ENCODE measurements at regions not wholly inside any gene's neighbourhood (a gene's known extent, or its start where the extent isn't known, plus 50 kb on each side); places are given as distances from the start of the nearest gene placed in this dataset.

DNA sequence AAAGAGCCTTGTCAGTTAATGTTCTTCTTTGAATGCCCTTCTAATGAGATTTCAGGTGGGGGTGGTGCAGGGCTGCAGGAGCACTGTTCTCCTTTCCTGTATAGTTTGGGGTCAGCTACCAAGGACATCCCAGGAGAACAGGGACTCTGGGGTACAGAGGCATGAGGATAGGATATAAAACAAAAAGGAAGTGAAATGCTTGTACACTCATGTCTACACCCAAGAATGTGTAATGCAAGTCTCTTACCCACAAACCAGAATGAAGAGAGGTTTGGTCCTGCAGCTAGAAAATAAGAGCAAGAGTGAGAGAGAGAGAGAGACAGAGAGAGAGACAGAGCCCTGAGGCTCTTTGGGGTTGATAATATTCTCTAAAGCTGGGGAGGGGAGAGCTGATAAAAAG, 151.8 kb upstream of the KCTD1 start:
- H3K27me3 ChIP-seq (ENCODE audit: insufficient read depth, low read depth, low read length) = no peaks in the 10 kb centered on the region
- no peak overlapping the region for H3K9ac ChIP-seq (ENCODE audit: low read length)
- no peaks in the 10 kb centered on the region for H4K20me1 ChIP-seq (ENCODE audit: insufficient read depth)
- no peaks in the 10 kb centered on the region for H3K9me3 ChIP-seq (ENCODE audit: low read length)
- no peak overlapping the region for H3K27ac ChIP-seq (ENCODE audit: low read length)
- H2AFZ ChIP-seq (ENCODE audit: low read depth, low read length) = no peak overlapping the region
- no peaks in the 10 kb centered on the region for H3K36me3 ChIP-seq (ENCODE audit: insufficient read depth, low read length)
- H3F3A ChIP-seq (ENCODE audit: insufficient read depth, low read length, poor library complexity, severe bottlenecking) = no peaks in the 10 kb centered on the region
- no peak overlapping the region for H3K4me2 ChIP-seq (ENCODE audit: low read length)
- H3K79me2 ChIP-seq (replicated peaks; ENCODE audit: insufficient read depth, low read length) = no peaks in the 10 kb centered on the region
- TF ChIP-seq, protein P1, sequence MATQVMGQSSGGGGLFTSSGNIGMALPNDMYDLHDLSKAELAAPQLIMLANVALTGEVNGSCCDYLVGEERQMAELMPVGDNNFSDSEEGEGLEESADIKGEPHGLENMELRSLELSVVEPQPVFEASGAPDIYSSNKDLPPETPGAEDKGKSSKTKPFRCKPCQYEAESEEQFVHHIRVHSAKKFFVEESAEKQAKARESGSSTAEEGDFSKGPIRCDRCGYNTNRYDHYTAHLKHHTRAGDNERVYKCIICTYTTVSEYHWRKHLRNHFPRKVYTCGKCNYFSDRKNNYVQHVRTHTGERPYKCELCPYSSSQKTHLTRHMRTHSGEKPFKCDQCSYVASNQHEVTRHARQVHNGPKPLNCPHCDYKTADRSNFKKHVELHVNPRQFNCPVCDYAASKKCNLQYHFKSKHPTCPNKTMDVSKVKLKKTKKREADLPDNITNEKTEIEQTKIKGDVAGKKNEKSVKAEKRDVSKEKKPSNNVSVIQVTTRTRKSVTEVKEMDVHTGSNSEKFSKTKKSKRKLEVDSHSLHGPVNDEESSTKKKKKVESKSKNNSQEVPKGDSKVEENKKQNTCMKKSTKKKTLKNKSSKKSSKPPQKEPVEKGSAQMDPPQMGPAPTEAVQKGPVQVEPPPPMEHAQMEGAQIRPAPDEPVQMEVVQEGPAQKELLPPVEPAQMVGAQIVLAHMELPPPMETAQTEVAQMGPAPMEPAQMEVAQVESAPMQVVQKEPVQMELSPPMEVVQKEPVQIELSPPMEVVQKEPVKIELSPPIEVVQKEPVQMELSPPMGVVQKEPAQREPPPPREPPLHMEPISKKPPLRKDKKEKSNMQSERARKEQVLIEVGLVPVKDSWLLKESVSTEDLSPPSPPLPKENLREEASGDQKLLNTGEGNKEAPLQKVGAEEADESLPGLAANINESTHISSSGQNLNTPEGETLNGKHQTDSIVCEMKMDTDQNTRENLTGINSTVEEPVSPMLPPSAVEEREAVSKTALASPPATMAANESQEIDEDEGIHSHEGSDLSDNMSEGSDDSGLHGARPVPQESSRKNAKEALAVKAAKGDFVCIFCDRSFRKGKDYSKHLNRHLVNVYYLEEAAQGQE (IDR thresholded peaks at IDR 0.05; ENCODE audit: borderline replicate concordance) = no peak
- no peak for TF ChIP-seq POLR2AphosphoS5 (IDR thresholded peaks at IDR 0.05)
- TF ChIP-seq SMC3 (conservative IDR thresholded peaks at IDR 0.05; ENCODE audit: poor library complexity) = no peak
- TF ChIP-seq, protein P2, sequence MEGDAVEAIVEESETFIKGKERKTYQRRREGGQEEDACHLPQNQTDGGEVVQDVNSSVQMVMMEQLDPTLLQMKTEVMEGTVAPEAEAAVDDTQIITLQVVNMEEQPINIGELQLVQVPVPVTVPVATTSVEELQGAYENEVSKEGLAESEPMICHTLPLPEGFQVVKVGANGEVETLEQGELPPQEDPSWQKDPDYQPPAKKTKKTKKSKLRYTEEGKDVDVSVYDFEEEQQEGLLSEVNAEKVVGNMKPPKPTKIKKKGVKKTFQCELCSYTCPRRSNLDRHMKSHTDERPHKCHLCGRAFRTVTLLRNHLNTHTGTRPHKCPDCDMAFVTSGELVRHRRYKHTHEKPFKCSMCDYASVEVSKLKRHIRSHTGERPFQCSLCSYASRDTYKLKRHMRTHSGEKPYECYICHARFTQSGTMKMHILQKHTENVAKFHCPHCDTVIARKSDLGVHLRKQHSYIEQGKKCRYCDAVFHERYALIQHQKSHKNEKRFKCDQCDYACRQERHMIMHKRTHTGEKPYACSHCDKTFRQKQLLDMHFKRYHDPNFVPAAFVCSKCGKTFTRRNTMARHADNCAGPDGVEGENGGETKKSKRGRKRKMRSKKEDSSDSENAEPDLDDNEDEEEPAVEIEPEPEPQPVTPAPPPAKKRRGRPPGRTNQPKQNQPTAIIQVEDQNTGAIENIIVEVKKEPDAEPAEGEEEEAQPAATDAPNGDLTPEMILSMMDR (IDR thresholded peaks at IDR 0.05; ENCODE audit: poor library complexity, severe bottlenecking) = no peak
- no peak for TF ChIP-seq MXI1 (conservative IDR thresholded peaks at IDR 0.05; ENCODE audit: poor library complexity, severe bottlenecking)
- TF ChIP-seq EP300 (conservative IDR thresholded peaks at IDR 0.05; ENCODE audit: poor library complexity, severe bottlenecking) = no peak
- no peak for TF ChIP-seq EZH2 (IDR thresholded peaks at IDR 0.05; ENCODE audit: borderline replicate concordance, insufficient read depth, low read length, poor library complexity, severe bottlenecking)
- no peak overlapping the region for H3K4me3 ChIP-seq (ENCODE audit: low read length)
- no peaks in the 10 kb centered on the region for H3K9me2 ChIP-seq (ENCODE audit: insufficient read depth, low read length)

DNA sequence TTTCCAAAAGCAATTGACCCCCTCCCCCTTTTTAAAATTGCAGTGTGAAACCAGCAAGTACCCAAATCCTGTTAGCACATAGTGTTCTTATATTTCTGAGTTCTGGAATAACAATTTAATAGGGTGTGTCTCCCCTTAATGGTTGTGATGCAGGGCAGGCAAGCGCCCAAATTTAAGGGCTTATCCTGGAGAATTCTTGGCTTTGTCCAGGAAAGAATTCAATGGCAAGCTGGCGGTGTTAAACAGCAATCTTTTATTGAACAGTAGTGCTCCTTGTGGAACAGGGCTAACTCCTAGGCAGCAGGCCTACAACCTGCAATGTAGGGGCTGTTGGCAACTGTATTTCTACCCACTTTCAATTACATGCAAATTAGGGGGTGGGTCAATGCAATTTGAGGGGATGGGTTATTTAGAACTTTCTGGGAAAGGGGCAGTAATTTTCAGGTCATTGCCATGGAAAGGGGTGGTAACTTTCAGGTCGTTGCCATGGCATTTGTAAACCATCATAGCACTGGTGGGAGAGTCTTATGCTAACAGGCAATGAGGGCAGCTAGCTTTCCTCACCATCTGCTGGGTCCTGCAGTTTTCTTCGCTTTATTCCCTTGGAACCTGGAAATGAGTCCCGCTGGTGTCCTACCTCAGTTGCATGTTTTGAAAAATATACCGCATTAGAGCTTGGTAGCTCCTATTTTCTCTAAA, 149.0 kb upstream of the KCTD1 start:
- Histone ChIP-seq H3K4me2 (ENCODE audit: low read length) (no peak overlapping the region), H2AFZ (ENCODE audit: low read depth, low read length) (no peak overlapping the region), H3K36me3 (ENCODE audit: insufficient read depth, low read length) (no peaks in the 10 kb centered on the region), H3K79me2 (replicated peaks; ENCODE audit: insufficient read depth, low read length) (no peaks in the 10 kb centered on the region), H3K9me3 (ENCODE audit: low read length) (no peaks in the 10 kb centered on the region), H4K20me1 (ENCODE audit: insufficient read depth) (no peaks in the 10 kb centered on the region), H3K9ac (ENCODE audit: low read length) (no peak overlapping the region), H3K27me3 (ENCODE audit: insufficient read depth, low read depth, low read length) (no peaks in the 10 kb centered on the region), H3K27ac (ENCODE audit: low read length) (no peak overlapping the region), H3K4me3 (ENCODE audit: low read length) (no peak overlapping the region), H3K9me2 (ENCODE audit: insufficient read depth, low read length) (no peaks in the 10 kb centered on the region), H3F3A (ENCODE audit: insufficient read depth, low read length, poor library complexity, severe bottlenecking) (no peaks in the 10 kb centered on the region)
- TF ChIP-seq RAD21 (conservative IDR thresholded peaks at IDR 0.05) = no peak
- TF ChIP-seq SMC3 (conservative IDR thresholded peaks at IDR 0.05; ENCODE audit: poor library complexity) = no peak
- TF ChIP-seq, protein P2 (IDR thresholded peaks at IDR 0.05; ENCODE audit: poor library complexity, severe bottlenecking) = no peak
- TF ChIP-seq EZH2 (IDR thresholded peaks at IDR 0.05; ENCODE audit: borderline replicate concordance, insufficient read depth, low read length, poor library complexity, severe bottlenecking) = no peak
- TF ChIP-seq POLR2AphosphoS5 (IDR thresholded peaks at IDR 0.05) = no peak
- no peak for TF ChIP-seq EP300 (conservative IDR thresholded peaks at IDR 0.05; ENCODE audit: poor library complexity, severe bottlenecking)
- no peak for TF ChIP-seq TAF1 (IDR thresholded peaks at IDR 0.05; ENCODE audit: low read depth)
- TF ChIP-seq, protein P1 (IDR thresholded peaks at IDR 0.05; ENCODE audit: borderline replicate concordance) = no peak
- TF ChIP-seq MXI1 (conservative IDR thresholded peaks at IDR 0.05; ENCODE audit: poor library complexity, severe bottlenecking) = no peak

Data from neural cell (in vitro differentiated cells).